HEK293T (cell line): ENCODE measurements at regions not wholly inside any gene's neighbourhood (a gene's known extent, or its start where the extent isn't known, plus 50 kb on each side); places are given as distances from the start of the nearest gene placed in this dataset.

Source experiments
- CTCF ChIA-PET: fragments of 350-600 bp; formaldehyde crosslinking; extraction: SDS; loops from one replicate; lab custom pipeline; 2021; ENCODE audit warnings: antibody characterized with exemption, inconsistent platforms; lab: Yijun Ruan, JAX
- POLR2A ChIA-PET: fragments of 350-600 bp; formaldehyde crosslinking; extraction: SDS; loops from one replicate; lab custom pipeline; 2020; ENCODE audit warnings: antibody characterized with exemption, inconsistent platforms; lab: Yijun Ruan, JAX
- DNase-seq: peaks from one replicate; pipeline ENCODE4 v3.0.0; 2012; ENCODE audit warnings: mixed read lengths; ENCODE audit errors: extremely low spot score
- ARNT ChIP-seq: fragments of 450-650 bp; IDR thresholded peaks from 2 replicates; pipeline ENCODE4 v1.6.1; 2017; ENCODE audit warnings: mild to moderate bottlenecking
- BHLHE40 ChIP-seq: fragments of 450-650 bp; IDR thresholded peaks from 2 replicates; pipeline ENCODE4 v1.6.1; 2016; ENCODE audit warnings: mild to moderate bottlenecking, moderate library complexity, borderline replicate concordance
- CTBP1 ChIP-seq: fragments of 450-650 bp; IDR thresholded peaks from 2 replicates; pipeline ENCODE4 v1.6.1; 2016; ENCODE audit warnings: borderline replicate concordance
- ELF4 ChIP-seq: fragments of 450-650 bp; IDR thresholded peaks from 2 replicates; pipeline ENCODE4 v1.6.1; 2017; ENCODE audit warnings: antibody characterized with exemption
- FOXA1 ChIP-seq: fragments of 450-650 bp; IDR thresholded peaks from 2 replicates; pipeline ENCODE4 v1.6.1; 2016; ENCODE audit warnings: mild to moderate bottlenecking
- FOXK2 ChIP-seq: fragments of 450-650 bp; IDR thresholded peaks from 2 replicates; pipeline ENCODE4 v1.6.1; 2016; ENCODE audit warnings: mild to moderate bottlenecking
- FOXM1 ChIP-seq: fragments of 450-650 bp; IDR thresholded peaks from 2 replicates; pipeline ENCODE4 v1.6.1; 2017; ENCODE audit warnings: mild to moderate bottlenecking, borderline replicate concordance
- HDGF ChIP-seq: fragments of 450-650 bp; IDR thresholded peaks from 2 replicates; pipeline ENCODE4 v1.6.1; 2017; ENCODE audit warnings: antibody characterized with exemption, borderline replicate concordance
- L3MBTL2 ChIP-seq: fragments of 450-650 bp; conservative IDR thresholded peaks from 2 replicates; pipeline ENCODE4 v1.6.1; 2016; ENCODE audit warnings: mild to moderate bottlenecking
- LEF1 ChIP-seq: fragments of 450-650 bp; IDR thresholded peaks from 2 replicates; pipeline ENCODE4 v1.6.1; 2017; ENCODE audit warnings: mild to moderate bottlenecking, borderline replicate concordance
- NFRKB ChIP-seq: fragments of 450-650 bp; IDR thresholded peaks from 2 replicates; pipeline ENCODE4 v1.6.1; 2016; ENCODE audit warnings: mild to moderate bottlenecking, moderate library complexity
- SP1 ChIP-seq: fragments of 450-650 bp; IDR thresholded peaks from 2 replicates; pipeline ENCODE4 v1.6.1; 2017
- SUZ12 ChIP-seq: fragments of 450-650 bp; IDR thresholded peaks from 2 replicates; pipeline ENCODE4 v1.6.1; 2016; ENCODE audit warnings: mild to moderate bottlenecking
- TARDBP ChIP-seq: fragments of 450-650 bp; IDR thresholded peaks from 2 replicates; pipeline ENCODE4 v1.6.1; 2016
- ZNF384 ChIP-seq: fragments of 450-650 bp; IDR thresholded peaks from 2 replicates; pipeline ENCODE4 v1.6.1; 2016
- TF ChIP-seq, protein P1 (sequence below): fragments of 450-650 bp; IDR thresholded peaks from 2 replicates; pipeline ENCODE4 v1.6.1; 2016

DNA sequence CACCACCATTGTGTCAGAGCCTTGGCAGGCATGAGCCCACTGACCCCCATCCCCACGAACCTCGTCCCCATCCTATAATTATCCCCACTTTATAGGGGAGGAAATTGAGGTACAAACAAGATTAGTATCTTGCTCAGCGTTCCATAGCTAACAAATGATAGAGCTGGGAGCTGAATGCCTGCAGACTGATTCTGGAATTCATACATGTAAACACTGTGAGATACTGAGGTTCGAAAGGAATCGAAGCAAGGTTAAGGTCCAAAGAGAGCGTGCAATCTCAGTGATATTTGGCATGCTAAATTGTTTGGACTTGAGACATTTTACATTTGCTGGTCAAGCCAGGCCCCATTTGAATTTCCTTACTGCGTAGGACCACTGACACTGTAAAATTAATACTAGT, 746.6 kb downstream of the COL12A1 start:
- POLR2A ChIA-PET = no interaction called here
- CTCF ChIA-PET = no interaction called here
- no peak for DNase-seq
- no peak for TF ChIP-seq NFRKB
- TF ChIP-seq ZNF384 = no peak

DNA sequence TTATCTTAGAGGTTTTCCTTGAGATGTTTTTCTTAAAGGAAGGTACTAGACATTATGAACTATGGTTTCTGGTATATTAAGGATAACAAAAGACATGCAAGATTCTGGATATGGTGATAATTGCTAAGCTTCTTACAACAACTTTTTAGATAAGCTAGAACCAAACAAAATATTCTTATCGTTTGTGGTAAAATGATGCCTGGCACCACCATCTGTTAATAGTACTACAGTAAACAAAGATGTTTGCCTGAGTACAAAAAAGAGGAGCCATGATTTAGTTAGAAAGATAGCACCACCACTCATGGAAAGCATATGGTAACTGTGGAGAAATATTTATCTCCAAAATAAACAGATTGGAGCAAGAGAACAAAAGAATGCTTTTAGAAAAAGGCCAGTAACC, 747.3 kb downstream of the COL12A1 start:
- TF ChIP-seq ELF4 = no peak
- no peak for TF ChIP-seq L3MBTL2
- TF ChIP-seq FOXM1 = no peak
- TF ChIP-seq SP1 = no peak
- TF ChIP-seq, protein P1, sequence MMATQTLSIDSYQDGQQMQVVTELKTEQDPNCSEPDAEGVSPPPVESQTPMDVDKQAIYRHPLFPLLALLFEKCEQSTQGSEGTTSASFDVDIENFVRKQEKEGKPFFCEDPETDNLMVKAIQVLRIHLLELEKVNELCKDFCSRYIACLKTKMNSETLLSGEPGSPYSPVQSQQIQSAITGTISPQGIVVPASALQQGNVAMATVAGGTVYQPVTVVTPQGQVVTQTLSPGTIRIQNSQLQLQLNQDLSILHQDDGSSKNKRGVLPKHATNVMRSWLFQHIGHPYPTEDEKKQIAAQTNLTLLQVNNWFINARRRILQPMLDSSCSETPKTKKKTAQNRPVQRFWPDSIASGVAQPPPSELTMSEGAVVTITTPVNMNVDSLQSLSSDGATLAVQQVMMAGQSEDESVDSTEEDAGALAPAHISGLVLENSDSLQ = no peak
- ChIA-PET POLR2A (no interaction called here), CTCF (no interaction called here)
- no peak for DNase-seq

DNA sequence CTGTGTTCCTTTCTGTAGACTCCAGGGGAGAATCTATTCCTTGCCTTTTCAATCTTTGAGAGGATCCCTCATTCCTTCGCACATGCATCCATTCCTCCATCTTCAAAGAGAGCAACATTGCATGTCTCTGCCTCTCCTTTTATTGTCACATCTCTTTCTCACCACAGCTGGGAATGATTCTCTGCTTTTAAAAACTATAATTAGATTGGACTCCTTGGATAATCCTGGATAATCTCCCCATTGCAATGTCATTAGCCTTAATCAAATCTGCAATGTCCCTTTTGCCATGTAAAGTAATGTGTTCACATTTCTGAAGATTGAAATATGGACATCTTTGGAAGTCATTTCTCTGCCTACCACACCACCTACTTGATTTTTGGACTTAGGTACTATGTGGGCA, 750.1 kb downstream of the COL12A1 start:
- TF ChIP-seq BHLHE40 (no peak), ARNT (no peak), L3MBTL2 (no peak), FOXK2 (no peak), FOXM1 (no peak), SP1 (no peak), HDGF (no peak), ZNF384 (no peak), NFRKB (no peak), ELF4 (no peak), LEF1 (no peak), CTBP1 (no peak), TARDBP (no peak), FOXA1 (no peak), SUZ12 (no peak)
- TF ChIP-seq, protein P1 = no peak
- DNase-seq = no peak
- ChIA-PET CTCF (no interaction called here), POLR2A (no interaction called here)

DNA sequence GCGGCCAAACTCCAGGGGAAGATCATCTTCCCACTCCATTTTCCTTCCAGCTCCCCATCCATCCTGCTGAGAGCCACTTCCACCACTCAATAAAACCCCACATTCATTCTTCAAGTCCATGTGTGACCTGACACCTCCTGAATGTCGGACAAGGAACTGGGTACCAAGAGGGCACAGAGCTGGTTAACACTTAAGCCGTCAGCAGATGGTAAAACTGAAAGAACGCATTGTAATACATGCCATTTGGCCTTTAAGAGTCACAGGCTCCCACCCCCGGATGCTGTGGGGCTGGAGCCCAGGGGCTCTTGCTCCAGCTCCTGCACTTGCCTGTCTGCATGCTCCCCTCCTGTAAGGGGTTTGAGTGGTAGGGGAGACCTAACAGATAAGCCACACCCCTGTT, 753.9 kb downstream of the COL12A1 start:
- ChIA-PET CTCF (no interaction called here), POLR2A (no interaction called here)
- DNase-seq = no peak
- TF ChIP-seq FOXM1 (no peak), CTBP1 (no peak), L3MBTL2 (no peak), FOXA1 (no peak), FOXK2 (no peak), BHLHE40 (no peak)
- TF ChIP-seq, protein P1 = no peak

DNA sequence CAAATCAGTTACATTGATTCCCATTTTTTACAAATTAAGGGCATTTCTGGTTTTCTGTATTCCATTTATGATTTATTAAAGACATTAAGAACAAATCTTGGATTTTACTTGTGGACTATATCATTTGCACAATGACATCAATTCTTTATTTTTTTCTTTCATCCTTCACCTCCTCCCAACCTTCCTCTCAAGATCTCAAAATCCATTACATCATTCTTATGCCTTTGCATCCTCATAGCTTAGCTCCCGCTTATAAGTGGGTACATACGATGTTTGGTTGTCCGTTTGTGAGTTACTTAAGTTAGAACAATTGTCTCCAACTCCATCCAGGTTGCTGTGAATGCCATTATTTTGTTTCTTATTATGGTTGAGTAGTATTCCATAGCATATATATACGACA, 752.8 kb downstream of the CD109 start:
- TF ChIP-seq HDGF (no peak), ARNT (no peak), NFRKB (no peak), CTBP1 (no peak), FOXK2 (no peak), BHLHE40 (no peak), FOXM1 (no peak), ZNF384 (no peak)
- TF ChIP-seq, protein P1 = no peak
- CTCF ChIA-PET = no interaction called here
- no peak for DNase-seq
- POLR2A ChIA-PET = no interaction called here

DNA sequence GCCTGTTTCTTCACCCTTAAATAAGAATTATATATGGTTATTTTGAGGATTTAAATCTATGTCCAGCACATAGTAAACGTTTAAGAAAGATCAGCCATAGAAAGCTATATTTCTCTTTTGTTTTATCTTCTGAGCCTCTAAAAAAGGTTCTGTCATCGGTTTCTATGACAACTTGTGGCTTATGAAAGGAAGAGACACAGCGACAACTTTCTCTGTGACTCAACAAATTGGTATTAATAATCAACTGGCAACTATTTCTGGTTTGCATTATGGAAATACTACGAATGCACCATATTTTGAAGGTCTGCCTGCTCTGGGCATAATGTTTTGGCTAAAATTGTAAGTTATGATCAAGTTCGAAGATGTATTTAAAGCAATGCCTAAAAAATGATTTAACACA, 751.0 kb downstream of the CD109 start:
- CTCF ChIA-PET = no interaction called here
- TF ChIP-seq ELF4 (no peak), FOXK2 (no peak), BHLHE40 (no peak), TARDBP (no peak), LEF1 (no peak), SP1 (no peak), SUZ12 (no peak), FOXM1 (no peak), ZNF384 (no peak), CTBP1 (no peak)
- TF ChIP-seq, protein P1 = no peak
- no peak for DNase-seq
- POLR2A ChIA-PET = no interaction called here
